Mammary epithelial cell (primary cell): ENCODE measurements at regions not wholly inside any gene's neighbourhood (a gene's known extent, or its start where the extent isn't known, plus 50 kb on each side); places are given as distances from the start of the nearest gene placed in this dataset.

ENCODE experiments used
- CTCF ChIP-seq, 2 donors: IDR thresholded peaks in 1 of 2; conservative IDR thresholded peaks in 1 of 2; 2 replicates each; pipeline ENCODE4 v1.5.1; 2011 to 2012; ENCODE audit warnings: inconsistent platforms in 2 of 2, low read length in 2 of 2, mild to moderate bottlenecking in 2 of 2, control low read depth in 1 of 2, low read depth in 1 of 2; ENCODE audit not compliant: insufficient read depth in 1 of 2; ENCODE audit errors: extremely low read depth in 1 of 2
- EZH2 ChIP-seq: IDR thresholded peaks from 2 replicates; pipeline ENCODE4 v1.6.1; 2012; ENCODE audit warnings: low read length, inconsistent platforms, borderline replicate concordance

DNA sequence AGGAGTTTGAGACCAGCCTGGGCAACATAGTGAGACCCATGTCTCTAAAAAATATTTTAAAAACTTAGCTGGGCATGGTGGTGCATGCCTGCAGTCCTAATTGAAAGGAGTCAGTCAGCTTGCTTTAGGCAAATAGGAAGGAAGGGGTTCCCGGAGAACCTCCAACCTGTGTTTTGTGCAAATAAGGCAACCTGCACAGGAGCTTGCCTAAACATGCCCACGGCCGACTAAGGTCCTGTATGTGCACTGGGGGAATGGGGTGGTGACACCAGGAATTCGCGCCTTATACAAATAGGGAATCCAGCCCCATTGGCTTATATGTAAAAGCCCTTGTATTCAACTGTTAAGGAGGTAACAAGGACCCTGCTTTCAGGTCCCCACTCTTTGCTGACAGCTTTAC lies 429.2 kb upstream of the ZP4 start:
- no peak for TF ChIP-seq CTCF (conservative IDR thresholded peaks at IDR 0.05 in 1 of 2, IDR thresholded peaks at IDR 0.05 in 1 of 2; ENCODE audit: extremely low read depth in 1 of 2, insufficient read depth in 1 of 2, low read depth in 1 of 2, low read length in 2 of 2)
- no peak for TF ChIP-seq EZH2
